ENCODE measurements at regions not wholly inside any gene's neighbourhood (a gene's known extent, or its start where the extent isn't known, plus 50 kb on each side); places are given as distances from the start of the nearest gene placed in this dataset.
"Not testable (repeated sequence)": the region's sequence is repeated elsewhere in the genome, so short reads cannot be mapped to it uniquely, and the experiment has no call there.

DNA sequence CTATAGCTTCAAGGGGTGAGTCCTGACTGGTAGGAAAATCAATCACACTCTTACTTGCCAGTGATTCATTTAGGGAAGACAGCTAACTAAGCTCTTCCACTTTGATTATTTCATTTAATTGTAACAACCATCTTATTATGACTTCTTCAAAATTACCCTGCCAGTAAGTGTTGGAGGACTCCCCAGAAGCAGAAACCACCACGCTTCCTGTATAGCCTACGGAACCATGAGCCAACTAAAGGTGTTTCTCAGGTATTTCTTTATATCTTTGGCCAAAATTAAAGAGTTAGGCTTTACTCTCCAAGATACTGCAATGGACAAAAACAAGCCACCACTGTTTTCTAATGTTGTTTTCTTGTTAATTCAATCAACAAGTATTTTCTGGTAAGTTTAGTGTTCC is 61.0 kb downstream of the FOXD4L5 start:
- H3K27me3 Mint-ChIP-seq (ENCODE audit: low read depth); DNase-seq (ENCODE audit: low spot score); H3K4me3 Mint-ChIP-seq (ENCODE audit: unreplicated experiment); H3K9me3 Mint-ChIP-seq (ENCODE audit: low read depth); H3K4me1 Mint-ChIP-seq (ENCODE audit: low read depth); H3K36me3 Mint-ChIP-seq (ENCODE audit: low read depth); H3K27ac Mint-ChIP-seq (ENCODE audit: unreplicated experiment): not testable (repeated sequence)

DNA sequence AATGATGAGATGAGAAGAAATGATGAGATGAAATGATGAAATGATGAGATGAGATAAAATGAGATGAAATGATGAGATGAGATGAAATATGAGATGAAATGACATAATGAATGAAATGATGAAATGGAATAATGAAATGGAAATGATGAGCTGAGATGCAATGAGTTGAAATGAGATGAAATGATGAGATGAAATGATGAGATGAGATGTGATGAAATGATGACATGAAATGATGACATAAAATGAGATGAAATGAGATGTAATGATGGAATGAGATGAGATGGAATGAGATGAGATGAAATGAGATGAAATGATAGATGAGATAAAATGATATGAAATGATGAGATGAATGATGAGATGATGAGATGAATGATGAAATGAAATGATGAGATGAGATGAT is 76.2 kb downstream of the FOXD4L5 start:
- DNase-seq (ENCODE audit: low spot score); H3K27ac Mint-ChIP-seq (ENCODE audit: unreplicated experiment); H3K27me3 Mint-ChIP-seq (ENCODE audit: low read depth); H3K4me3 Mint-ChIP-seq (ENCODE audit: unreplicated experiment); H3K4me1 Mint-ChIP-seq (ENCODE audit: low read depth): not testable (repeated sequence)
- Mint-ChIP-seq H3K36me3 (ENCODE audit: low read depth) (peaks cover 11% of the 10 kb centered on the region), H3K9me3 (ENCODE audit: low read depth) (peaks cover 14% of the 10 kb centered on the region)

DNA sequence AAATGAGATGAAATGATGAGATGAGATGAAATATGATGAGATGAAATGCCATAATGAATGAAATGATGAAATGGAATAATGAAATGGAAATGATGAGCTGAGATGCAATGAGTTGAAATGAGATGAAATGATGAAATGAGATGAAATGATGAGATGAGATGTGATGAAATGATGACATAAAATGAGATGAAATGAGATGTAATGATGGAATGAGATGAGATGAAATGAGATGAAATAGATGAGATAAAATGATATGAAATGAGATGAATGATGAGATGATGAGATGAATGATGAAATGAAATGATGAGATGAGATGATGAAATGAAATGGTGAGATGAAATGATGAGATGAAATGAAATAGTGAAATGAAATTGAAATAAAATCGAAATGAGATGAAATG is 77.7 kb downstream of the FOXD4L5 start:
- H3K4me1 Mint-ChIP-seq (ENCODE audit: low read depth); H3K4me3 Mint-ChIP-seq (ENCODE audit: unreplicated experiment); DNase-seq (ENCODE audit: low spot score); H3K27me3 Mint-ChIP-seq (ENCODE audit: low read depth): not testable (repeated sequence)
- Mint-ChIP-seq H3K9me3 (ENCODE audit: low read depth) (peaks cover 14% of the 10 kb centered on the region), H3K36me3 (ENCODE audit: low read depth) (peaks cover 11% of the 10 kb centered on the region), H3K27ac (ENCODE audit: unreplicated experiment) (peak overlapping the region; percentile 55)

DNA sequence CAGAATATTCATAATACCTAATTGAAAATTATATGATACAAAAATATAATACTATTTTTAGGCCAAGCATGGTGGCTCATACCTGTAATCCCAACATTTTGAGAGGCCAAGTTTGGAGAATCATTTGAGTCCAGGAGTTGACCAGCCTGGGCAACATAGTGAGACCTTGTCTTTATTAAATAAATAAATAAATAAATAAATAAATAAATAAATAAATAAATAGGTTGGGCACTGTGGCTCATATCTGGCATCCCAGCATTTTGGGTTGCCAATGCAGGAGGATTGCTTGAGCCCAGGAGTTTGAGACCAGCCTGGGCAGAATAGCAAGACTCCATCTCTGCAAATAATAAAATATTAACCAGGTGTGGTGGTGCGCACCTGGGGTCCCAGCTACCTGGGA is 79.2 kb downstream of the FOXD4L5 start:
- not testable (repeated sequence) for H3K27me3 Mint-ChIP-seq (ENCODE audit: low read depth); H3K4me1 Mint-ChIP-seq (ENCODE audit: low read depth); H3K4me3 Mint-ChIP-seq (ENCODE audit: unreplicated experiment); DNase-seq (ENCODE audit: low spot score); H3K27ac Mint-ChIP-seq (ENCODE audit: unreplicated experiment)
- Mint-ChIP-seq H3K9me3 (ENCODE audit: low read depth) (peaks cover 14% of the 10 kb centered on the region), H3K36me3 (ENCODE audit: low read depth) (peaks cover 11% of the 10 kb centered on the region)

DNA sequence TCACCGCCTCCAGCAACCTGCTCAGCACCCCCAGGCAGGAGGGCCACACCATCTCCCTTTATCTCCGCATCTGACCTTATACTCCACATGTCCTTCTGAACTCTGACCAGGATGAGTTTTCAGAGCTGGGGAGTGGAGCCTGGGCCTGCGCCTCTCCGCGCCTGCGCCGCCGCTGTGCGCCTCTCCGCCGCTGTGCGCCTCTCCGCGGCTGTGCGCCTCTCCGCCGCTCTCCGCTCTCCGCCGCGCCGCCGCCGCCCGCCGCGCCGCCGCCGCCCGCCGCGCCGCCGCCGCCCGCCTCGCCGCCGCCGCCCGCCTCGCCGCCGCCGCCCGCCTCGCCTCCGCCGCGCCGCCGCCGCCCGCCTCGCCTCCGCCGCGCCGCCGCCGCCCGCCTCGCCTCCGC is 89.2 kb downstream of the FOXD4L5 start:
- H3K27ac Mint-ChIP-seq (ENCODE audit: unreplicated experiment) = not testable (repeated sequence)
- DNase-seq (ENCODE audit: low spot score) = peak; percentile 0

DNA sequence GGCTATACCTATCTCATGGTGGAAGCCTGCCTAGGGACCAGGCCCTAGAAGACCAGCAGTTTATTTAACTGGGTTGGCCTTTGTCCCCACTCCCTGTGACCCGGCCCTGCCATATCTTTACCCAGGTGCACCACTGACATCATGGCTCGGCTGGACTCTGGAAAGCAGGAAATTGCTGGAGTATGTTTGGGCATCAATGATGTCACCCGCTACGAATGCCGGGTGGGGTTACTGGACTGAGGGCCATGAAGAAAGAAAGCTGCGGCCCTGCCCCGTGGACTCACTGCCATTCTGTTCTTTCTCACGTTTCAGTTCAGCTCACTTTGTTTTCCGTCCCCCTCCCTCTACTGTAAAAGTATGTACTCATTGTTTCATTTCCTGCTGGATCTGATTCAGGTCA is 129.1 kb downstream of the FOXD4L5 start:
- not testable (repeated sequence) for H3K4me3 Mint-ChIP-seq (ENCODE audit: unreplicated experiment); H3K27me3 Mint-ChIP-seq (ENCODE audit: low read depth); H3K36me3 Mint-ChIP-seq (ENCODE audit: low read depth); H3K9me3 Mint-ChIP-seq (ENCODE audit: low read depth); DNase-seq (ENCODE audit: low spot score); H3K4me1 Mint-ChIP-seq (ENCODE audit: low read depth); H3K27ac Mint-ChIP-seq (ENCODE audit: unreplicated experiment)

More for the DNA sequence above, 89.2 kb downstream of the FOXD4L5 start:
- peak overlapping the region; percentile 33 for H3K4me3 Mint-ChIP-seq (ENCODE audit: unreplicated experiment)
- H3K4me1 Mint-ChIP-seq (ENCODE audit: low read depth); H3K9me3 Mint-ChIP-seq (ENCODE audit: low read depth); H3K27me3 Mint-ChIP-seq (ENCODE audit: low read depth); H3K36me3 Mint-ChIP-seq (ENCODE audit: low read depth): not testable (repeated sequence)

Data from chondrocyte (in vitro differentiated cells).